Hepatocyte (in vitro differentiated cells): ENCODE measurements at regions not wholly inside any gene's neighbourhood (a gene's known extent, or its start where the extent isn't known, plus 50 kb on each side); places are given as distances from the start of the nearest gene placed in this dataset.

Experiments
- EZH2 ChIP-seq: fragments of 200-600 bp; sonication (generic); IDR thresholded peaks from 2 replicates; pipeline ENCODE4 v1.6.1; 2016; ENCODE audit warnings: antibody characterized with exemption, mild to moderate bottlenecking, borderline replicate concordance
- EZH2phosphoT487 ChIP-seq: fragments of 200-600 bp; sonication (generic); IDR thresholded peaks from one replicate; pipeline ENCODE4 v1.6.1; 2018; ENCODE audit warnings: antibody characterized with exemption, mild to moderate bottlenecking, low read depth, moderate library complexity; ENCODE audit not compliant: unreplicated experiment, severe bottlenecking
- TF ChIP-seq, protein P1 (sequence below): fragments of 200-600 bp; sonication (generic); IDR thresholded peaks from 2 replicates; pipeline ENCODE4 v1.5.1; 2016; ENCODE audit warnings: antibody characterized with exemption, mild to moderate bottlenecking; ENCODE audit not compliant: poor library complexity

DNA sequence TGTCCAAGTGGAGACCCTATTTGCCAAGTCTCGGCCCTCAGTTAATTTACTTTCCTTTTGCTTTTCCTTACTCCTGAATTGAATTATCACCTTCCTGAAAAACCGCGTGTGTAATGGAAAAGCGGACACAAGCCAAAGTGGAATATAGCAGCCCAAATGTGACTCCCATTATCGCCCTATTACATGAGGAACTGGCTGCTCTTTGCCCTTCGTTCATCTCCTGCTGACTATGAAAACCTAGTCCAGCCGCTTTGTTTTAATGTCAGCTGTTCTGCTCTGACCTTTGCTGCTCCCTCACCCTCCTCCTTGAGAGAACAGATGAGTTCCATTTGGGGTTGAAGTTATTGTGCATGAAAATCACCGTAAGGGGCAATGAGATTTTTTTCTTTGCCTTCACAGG, 632.7 kb upstream of the SUCLG2 start:
- TF ChIP-seq, protein P1, sequence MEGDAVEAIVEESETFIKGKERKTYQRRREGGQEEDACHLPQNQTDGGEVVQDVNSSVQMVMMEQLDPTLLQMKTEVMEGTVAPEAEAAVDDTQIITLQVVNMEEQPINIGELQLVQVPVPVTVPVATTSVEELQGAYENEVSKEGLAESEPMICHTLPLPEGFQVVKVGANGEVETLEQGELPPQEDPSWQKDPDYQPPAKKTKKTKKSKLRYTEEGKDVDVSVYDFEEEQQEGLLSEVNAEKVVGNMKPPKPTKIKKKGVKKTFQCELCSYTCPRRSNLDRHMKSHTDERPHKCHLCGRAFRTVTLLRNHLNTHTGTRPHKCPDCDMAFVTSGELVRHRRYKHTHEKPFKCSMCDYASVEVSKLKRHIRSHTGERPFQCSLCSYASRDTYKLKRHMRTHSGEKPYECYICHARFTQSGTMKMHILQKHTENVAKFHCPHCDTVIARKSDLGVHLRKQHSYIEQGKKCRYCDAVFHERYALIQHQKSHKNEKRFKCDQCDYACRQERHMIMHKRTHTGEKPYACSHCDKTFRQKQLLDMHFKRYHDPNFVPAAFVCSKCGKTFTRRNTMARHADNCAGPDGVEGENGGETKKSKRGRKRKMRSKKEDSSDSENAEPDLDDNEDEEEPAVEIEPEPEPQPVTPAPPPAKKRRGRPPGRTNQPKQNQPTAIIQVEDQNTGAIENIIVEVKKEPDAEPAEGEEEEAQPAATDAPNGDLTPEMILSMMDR: no peak
- TF ChIP-seq EZH2phosphoT487 (no peak), EZH2 (no peak)
